ENCODE measurements at regions not wholly inside any gene's neighbourhood (a gene's known extent, or its start where the extent isn't known, plus 50 kb on each side); places are given as distances from the start of the nearest gene placed in this dataset.
"Not testable (repeated sequence)": the region's sequence is repeated elsewhere in the genome, so short reads cannot be mapped to it uniquely, and the experiment has no call there.

GRCh38 chr14:105600939-105601359, 74.6 kb downstream of the TMEM121 start:
- DNase-seq (ENCODE audit: low read depth): no peak

GRCh38 chr14:105601360-105602242, 75.2 kb downstream of the TMEM121 start:
- DNase-seq (ENCODE audit: low read depth): no peak

GRCh38 chr14:105602243-105602750, 75.9 kb downstream of the TMEM121 start:
- DNase-seq (ENCODE audit: low read depth): no peak

- DNase-seq (ENCODE audit: low read depth): no peak
Measured at GRCh38 chr14:105602799-105603793, 76.7 kb downstream of the TMEM121 start.

- not testable (repeated sequence) for DNase-seq (ENCODE audit: low read depth)
Measured at GRCh38 chr14:105604531-105605463, 78.4 kb downstream of the TMEM121 start.

- no peak for DNase-seq (ENCODE audit: low read depth)
Measured at GRCh38 chr14:105605464-105606304, 79.3 kb downstream of the TMEM121 start.

GRCh38 chr14:105606305-105606975, 80.1 kb downstream of the TMEM121 start:
- not testable (repeated sequence) for DNase-seq (ENCODE audit: low read depth)

- not testable (repeated sequence) for DNase-seq (ENCODE audit: low read depth)
Measured at GRCh38 chr14:105607025-105607424, 80.6 kb downstream of the TMEM121 start.

GRCh38 chr14:105614987-105615386, 88.6 kb downstream of the TMEM121 start:
- DNase-seq (ENCODE audit: low read depth): not testable (repeated sequence)

GRCh38 chr14:105615986-105616801, 89.8 kb downstream of the TMEM121 start:
- DNase-seq (ENCODE audit: low read depth): not testable (repeated sequence)

- no peak for DNase-seq (ENCODE audit: low read depth)
Measured at GRCh38 chr14:105616802-105617192, 90.4 kb downstream of the TMEM121 start.

GRCh38 chr14:105617201-105617777, 90.9 kb downstream of the TMEM121 start:
- DNase-seq (ENCODE audit: low read depth): no peak

GRCh38 chr14:105617805-105618204, 91.4 kb downstream of the TMEM121 start:
- DNase-seq (ENCODE audit: low read depth): not testable (repeated sequence)

- not testable (repeated sequence) for DNase-seq (ENCODE audit: low read depth)
Measured at GRCh38 chr14:105619324-105619723, 92.9 kb downstream of the TMEM121 start.

GRCh38 chr14:105620178-105620864, 93.9 kb downstream of the TMEM121 start:
- DNase-seq (ENCODE audit: low read depth): not testable (repeated sequence)

- DNase-seq (ENCODE audit: low read depth): not testable (repeated sequence)
Measured at GRCh38 chr14:105620865-105621471, 94.6 kb downstream of the TMEM121 start.
